ENCODE measurements at regions not wholly inside any gene's neighbourhood (a gene's known extent, or its start where the extent isn't known, plus 50 kb on each side); places are given as distances from the start of the nearest gene placed in this dataset.

- no peak overlapping the region for H3K9ac ChIP-seq (ENCODE audit: low read depth, low read length, poor library complexity, severe bottlenecking)
- H3K79me2 ChIP-seq (ENCODE audit: insufficient read depth, low read length), result no peaks in the 10 kb centered on the region
- no peak for TF ChIP-seq EZH2phosphoT487 (IDR thresholded peaks at IDR 0.05; ENCODE audit: borderline replicate concordance)
- TF ChIP-seq, protein P1, sequence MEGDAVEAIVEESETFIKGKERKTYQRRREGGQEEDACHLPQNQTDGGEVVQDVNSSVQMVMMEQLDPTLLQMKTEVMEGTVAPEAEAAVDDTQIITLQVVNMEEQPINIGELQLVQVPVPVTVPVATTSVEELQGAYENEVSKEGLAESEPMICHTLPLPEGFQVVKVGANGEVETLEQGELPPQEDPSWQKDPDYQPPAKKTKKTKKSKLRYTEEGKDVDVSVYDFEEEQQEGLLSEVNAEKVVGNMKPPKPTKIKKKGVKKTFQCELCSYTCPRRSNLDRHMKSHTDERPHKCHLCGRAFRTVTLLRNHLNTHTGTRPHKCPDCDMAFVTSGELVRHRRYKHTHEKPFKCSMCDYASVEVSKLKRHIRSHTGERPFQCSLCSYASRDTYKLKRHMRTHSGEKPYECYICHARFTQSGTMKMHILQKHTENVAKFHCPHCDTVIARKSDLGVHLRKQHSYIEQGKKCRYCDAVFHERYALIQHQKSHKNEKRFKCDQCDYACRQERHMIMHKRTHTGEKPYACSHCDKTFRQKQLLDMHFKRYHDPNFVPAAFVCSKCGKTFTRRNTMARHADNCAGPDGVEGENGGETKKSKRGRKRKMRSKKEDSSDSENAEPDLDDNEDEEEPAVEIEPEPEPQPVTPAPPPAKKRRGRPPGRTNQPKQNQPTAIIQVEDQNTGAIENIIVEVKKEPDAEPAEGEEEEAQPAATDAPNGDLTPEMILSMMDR (conservative IDR thresholded peaks at IDR 0.05; ENCODE audit: low read length), result no peak
- no peak overlapping the region for H3K4me3 ChIP-seq (ENCODE audit: low read length, poor library complexity, severe bottlenecking)
- H3F3A ChIP-seq (ENCODE audit: low read depth), result no peaks in the 10 kb centered on the region
- H3K27me3 ChIP-seq (ENCODE audit: insufficient read depth, low read length, poor library complexity, severe bottlenecking), result no peaks in the 10 kb centered on the region
- no peaks in the 10 kb centered on the region for H3K9me3 ChIP-seq (ENCODE audit: insufficient read depth, low read depth, low read length)
- H3K36me3 ChIP-seq (ENCODE audit: insufficient read depth, low read length), result no peaks in the 10 kb centered on the region
- no peak overlapping the region for H2AFZ ChIP-seq (ENCODE audit: low read length)
- H3K4me2 ChIP-seq (ENCODE audit: low read depth, low read length, poor library complexity, severe bottlenecking), result no peak overlapping the region
- no peaks in the 10 kb centered on the region for H3K9me2 ChIP-seq (replicated peaks; ENCODE audit: low read depth, low read length)
- no peaks in the 10 kb centered on the region for H4K20me1 ChIP-seq (ENCODE audit: insufficient read depth, low read length, poor library complexity, severe bottlenecking)
- no peaks in the 10 kb centered on the region for H3K4me1 ChIP-seq (ENCODE audit: insufficient read depth, low read length, poor library complexity, severe bottlenecking)
Observed at GRCh38 chr12:31214626-31215517, 111.1 kb downstream of the SINHCAF start.

DNA sequence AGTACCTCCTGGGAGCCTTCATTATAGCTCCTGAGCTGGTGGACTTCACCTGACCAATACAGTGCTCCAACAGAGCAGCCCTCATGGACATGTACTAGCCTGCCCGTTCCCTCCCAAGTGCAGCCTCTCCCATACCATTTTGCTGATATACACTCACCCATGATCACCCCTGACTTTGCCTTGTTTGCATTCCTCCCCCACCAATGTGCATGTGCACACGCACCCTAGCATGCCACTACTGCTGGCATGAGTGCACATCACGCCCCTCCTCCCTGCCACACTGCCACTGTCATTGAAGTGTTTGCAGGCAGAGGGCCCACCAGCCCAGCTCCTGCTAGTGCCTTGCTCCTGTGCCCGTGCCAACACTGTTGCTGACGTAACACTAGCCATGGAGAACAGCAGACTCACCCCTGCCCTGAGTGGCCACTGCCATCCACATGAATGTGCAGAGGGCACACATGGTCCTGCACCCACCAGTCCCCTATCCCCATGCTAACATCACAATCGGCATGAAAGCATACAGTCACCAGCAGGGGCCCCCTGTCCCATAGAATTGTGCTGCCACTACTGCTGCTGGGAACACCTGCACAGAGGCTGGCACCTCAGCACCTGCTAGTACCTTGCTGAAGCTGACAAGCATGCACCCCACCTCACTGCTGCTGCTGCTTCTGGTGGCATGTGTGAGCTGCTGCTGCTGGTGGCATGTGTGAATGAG is 110.3 kb downstream of the SINHCAF start:
- Histone ChIP-seq H3K9ac (ENCODE audit: low read depth, low read length, poor library complexity, severe bottlenecking) (no peak overlapping the region), H3K4me2 (ENCODE audit: low read depth, low read length, poor library complexity, severe bottlenecking) (no peak overlapping the region), H3K27me3 (ENCODE audit: insufficient read depth, low read length, poor library complexity, severe bottlenecking) (no peaks in the 10 kb centered on the region), H3K79me2 (ENCODE audit: insufficient read depth, low read length) (no peaks in the 10 kb centered on the region), H3K9me3 (ENCODE audit: insufficient read depth, low read depth, low read length) (no peaks in the 10 kb centered on the region), H3K36me3 (ENCODE audit: insufficient read depth, low read length) (no peaks in the 10 kb centered on the region), H4K20me1 (ENCODE audit: insufficient read depth, low read length, poor library complexity, severe bottlenecking) (no peaks in the 10 kb centered on the region), H3F3A (ENCODE audit: low read depth) (no peaks in the 10 kb centered on the region), H3K9me2 (replicated peaks; ENCODE audit: low read depth, low read length) (no peaks in the 10 kb centered on the region), H2AFZ (ENCODE audit: low read length) (no peak overlapping the region), H3K4me1 (ENCODE audit: insufficient read depth, low read length, poor library complexity, severe bottlenecking) (no peaks in the 10 kb centered on the region), H3K4me3 (ENCODE audit: low read length, poor library complexity, severe bottlenecking) (no peak overlapping the region)
- TF ChIP-seq, protein P1 (conservative IDR thresholded peaks at IDR 0.05; ENCODE audit: low read length), result 0 out of 2 replicates have a peak, but pooled peaks have one; percentile 26
- no peak for TF ChIP-seq EZH2phosphoT487 (IDR thresholded peaks at IDR 0.05; ENCODE audit: borderline replicate concordance)

- Histone ChIP-seq H3K4me2 (ENCODE audit: low read depth, low read length, poor library complexity, severe bottlenecking) (no peak overlapping the region), H3K9ac (ENCODE audit: low read depth, low read length, poor library complexity, severe bottlenecking) (no peak overlapping the region), H2AFZ (ENCODE audit: low read length) (no peak overlapping the region), H3F3A (ENCODE audit: low read depth) (no peaks in the 10 kb centered on the region), H3K9me2 (replicated peaks; ENCODE audit: low read depth, low read length) (no peaks in the 10 kb centered on the region), H3K36me3 (ENCODE audit: insufficient read depth, low read length) (no peaks in the 10 kb centered on the region), H4K20me1 (ENCODE audit: insufficient read depth, low read length, poor library complexity, severe bottlenecking) (no peaks in the 10 kb centered on the region), H3K9me3 (ENCODE audit: insufficient read depth, low read depth, low read length) (no peaks in the 10 kb centered on the region), H3K79me2 (ENCODE audit: insufficient read depth, low read length) (no peaks in the 10 kb centered on the region), H3K27me3 (ENCODE audit: insufficient read depth, low read length, poor library complexity, severe bottlenecking) (no peaks in the 10 kb centered on the region), H3K4me1 (ENCODE audit: insufficient read depth, low read length, poor library complexity, severe bottlenecking) (no peaks in the 10 kb centered on the region), H3K4me3 (ENCODE audit: low read length, poor library complexity, severe bottlenecking) (no peak overlapping the region)
- TF ChIP-seq, protein P1 (conservative IDR thresholded peaks at IDR 0.05; ENCODE audit: low read length), result no peak
- no peak for TF ChIP-seq EZH2phosphoT487 (IDR thresholded peaks at IDR 0.05; ENCODE audit: borderline replicate concordance)
Observed at GRCh38 chr12:31216479-31216878, 109.5 kb downstream of the SINHCAF start.
